ENCODE measurements at regions not wholly inside any gene's neighbourhood (a gene's known extent, or its start where the extent isn't known, plus 50 kb on each side); places are given as distances from the start of the nearest gene placed in this dataset.

DNA sequence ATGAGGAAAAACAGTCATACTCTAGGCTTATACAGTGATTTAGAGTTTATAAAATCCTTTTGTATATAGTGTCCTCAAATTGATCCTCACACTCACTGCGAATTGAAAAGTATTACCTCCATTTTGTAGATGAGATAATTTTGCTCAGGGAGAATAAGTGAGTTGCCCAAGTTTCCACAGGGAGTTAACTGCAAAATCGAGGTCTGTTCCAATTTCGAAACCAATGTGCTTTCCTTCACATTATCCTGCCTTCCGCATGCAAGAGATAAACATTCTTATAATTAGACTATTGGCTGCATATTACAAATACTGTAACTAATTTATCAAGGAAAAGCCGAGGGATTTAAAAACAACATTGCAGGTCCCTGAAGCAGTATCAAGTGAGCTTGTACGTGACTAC lies 667.0 kb downstream of the SQOR start (continued):
- TF ChIP-seq, protein P1, sequence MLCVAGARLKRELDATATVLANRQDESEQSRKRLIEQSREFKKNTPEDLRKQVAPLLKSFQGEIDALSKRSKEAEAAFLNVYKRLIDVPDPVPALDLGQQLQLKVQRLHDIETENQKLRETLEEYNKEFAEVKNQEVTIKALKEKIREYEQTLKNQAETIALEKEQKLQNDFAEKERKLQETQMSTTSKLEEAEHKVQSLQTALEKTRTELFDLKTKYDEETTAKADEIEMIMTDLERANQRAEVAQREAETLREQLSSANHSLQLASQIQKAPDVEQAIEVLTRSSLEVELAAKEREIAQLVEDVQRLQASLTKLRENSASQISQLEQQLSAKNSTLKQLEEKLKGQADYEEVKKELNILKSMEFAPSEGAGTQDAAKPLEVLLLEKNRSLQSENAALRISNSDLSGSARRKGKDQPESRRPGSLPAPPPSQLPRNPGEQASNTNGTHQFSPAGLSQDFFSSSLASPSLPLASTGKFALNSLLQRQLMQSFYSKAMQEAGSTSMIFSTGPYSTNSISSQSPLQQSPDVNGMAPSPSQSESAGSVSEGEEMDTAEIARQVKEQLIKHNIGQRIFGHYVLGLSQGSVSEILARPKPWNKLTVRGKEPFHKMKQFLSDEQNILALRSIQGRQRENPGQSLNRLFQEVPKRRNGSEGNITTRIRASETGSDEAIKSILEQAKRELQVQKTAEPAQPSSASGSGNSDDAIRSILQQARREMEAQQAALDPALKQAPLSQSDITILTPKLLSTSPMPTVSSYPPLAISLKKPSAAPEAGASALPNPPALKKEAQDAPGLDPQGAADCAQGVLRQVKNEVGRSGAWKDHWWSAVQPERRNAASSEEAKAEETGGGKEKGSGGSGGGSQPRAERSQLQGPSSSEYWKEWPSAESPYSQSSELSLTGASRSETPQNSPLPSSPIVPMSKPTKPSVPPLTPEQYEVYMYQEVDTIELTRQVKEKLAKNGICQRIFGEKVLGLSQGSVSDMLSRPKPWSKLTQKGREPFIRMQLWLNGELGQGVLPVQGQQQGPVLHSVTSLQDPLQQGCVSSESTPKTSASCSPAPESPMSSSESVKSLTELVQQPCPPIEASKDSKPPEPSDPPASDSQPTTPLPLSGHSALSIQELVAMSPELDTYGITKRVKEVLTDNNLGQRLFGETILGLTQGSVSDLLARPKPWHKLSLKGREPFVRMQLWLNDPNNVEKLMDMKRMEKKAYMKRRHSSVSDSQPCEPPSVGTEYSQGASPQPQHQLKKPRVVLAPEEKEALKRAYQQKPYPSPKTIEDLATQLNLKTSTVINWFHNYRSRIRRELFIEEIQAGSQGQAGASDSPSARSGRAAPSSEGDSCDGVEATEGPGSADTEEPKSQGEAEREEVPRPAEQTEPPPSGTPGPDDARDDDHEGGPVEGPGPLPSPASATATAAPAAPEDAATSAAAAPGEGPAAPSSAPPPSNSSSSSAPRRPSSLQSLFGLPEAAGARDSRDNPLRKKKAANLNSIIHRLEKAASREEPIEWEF (IDR thresholded peaks at IDR 0.05; ENCODE audit: insufficient replicate concordance, low read depth, low read length), result no peak
- TF ChIP-seq ZSCAN29 (IDR thresholded peaks at IDR 0.05), result no peak
- TF ChIP-seq, protein P2, sequence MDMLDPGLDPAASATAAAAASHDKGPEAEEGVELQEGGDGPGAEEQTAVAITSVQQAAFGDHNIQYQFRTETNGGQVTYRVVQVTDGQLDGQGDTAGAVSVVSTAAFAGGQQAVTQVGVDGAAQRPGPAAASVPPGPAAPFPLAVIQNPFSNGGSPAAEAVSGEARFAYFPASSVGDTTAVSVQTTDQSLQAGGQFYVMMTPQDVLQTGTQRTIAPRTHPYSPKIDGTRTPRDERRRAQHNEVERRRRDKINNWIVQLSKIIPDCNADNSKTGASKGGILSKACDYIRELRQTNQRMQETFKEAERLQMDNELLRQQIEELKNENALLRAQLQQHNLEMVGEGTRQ (IDR thresholded peaks at IDR 0.05; ENCODE audit: borderline replicate concordance, low read depth, low read length), result no peak
- TF ChIP-seq, protein P3, sequence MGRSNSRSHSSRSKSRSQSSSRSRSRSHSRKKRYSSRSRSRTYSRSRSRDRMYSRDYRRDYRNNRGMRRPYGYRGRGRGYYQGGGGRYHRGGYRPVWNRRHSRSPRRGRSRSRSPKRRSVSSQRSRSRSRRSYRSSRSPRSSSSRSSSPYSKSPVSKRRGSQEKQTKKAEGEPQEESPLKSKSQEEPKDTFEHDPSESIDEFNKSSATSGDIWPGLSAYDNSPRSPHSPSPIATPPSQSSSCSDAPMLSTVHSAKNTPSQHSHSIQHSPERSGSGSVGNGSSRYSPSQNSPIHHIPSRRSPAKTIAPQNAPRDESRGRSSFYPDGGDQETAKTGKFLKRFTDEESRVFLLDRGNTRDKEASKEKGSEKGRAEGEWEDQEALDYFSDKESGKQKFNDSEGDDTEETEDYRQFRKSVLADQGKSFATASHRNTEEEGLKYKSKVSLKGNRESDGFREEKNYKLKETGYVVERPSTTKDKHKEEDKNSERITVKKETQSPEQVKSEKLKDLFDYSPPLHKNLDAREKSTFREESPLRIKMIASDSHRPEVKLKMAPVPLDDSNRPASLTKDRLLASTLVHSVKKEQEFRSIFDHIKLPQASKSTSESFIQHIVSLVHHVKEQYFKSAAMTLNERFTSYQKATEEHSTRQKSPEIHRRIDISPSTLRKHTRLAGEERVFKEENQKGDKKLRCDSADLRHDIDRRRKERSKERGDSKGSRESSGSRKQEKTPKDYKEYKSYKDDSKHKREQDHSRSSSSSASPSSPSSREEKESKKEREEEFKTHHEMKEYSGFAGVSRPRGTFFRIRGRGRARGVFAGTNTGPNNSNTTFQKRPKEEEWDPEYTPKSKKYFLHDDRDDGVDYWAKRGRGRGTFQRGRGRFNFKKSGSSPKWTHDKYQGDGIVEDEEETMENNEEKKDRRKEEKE (IDR thresholded peaks at IDR 0.05), result no peak
- TF ChIP-seq SIX5 (IDR thresholded peaks at IDR 0.05; ENCODE audit: low read depth, low read length, severe bottlenecking), result no peak
- TF ChIP-seq FOS (IDR thresholded peaks at IDR 0.05; ENCODE audit: borderline replicate concordance, extremely low read depth, insufficient read length), result no peak
- no peak for TF ChIP-seq TARDBP (IDR thresholded peaks at IDR 0.05; ENCODE audit: borderline replicate concordance)
- no peak for TF ChIP-seq NR2C2 (IDR thresholded peaks at IDR 0.05; ENCODE audit: borderline replicate concordance, control insufficient read depth, insufficient read length, low read depth)

Data from GM12878 (cell line).